Gastroesophageal sphincter (tissue), 3 donors: ENCODE measurements at regions not wholly inside any gene's neighbourhood (a gene's known extent, or its start where the extent isn't known, plus 50 kb on each side); places are given as distances from the start of the nearest gene placed in this dataset.

Source experiments
- CTCF ChIP-seq, 4 experiments: fragments of 200-600 bp in 2 of 4; fragments of 450-650 bp in 2 of 4; sonication (generic) in 1 of 4; IDR thresholded peaks; one replicate each; pipeline ENCODE4 v1.5.1; 2017 to 2019; ENCODE audit warnings: antibody characterized with exemption in 4 of 4, mild to moderate bottlenecking in 2 of 4, moderate library complexity in 2 of 4
- POLR2AphosphoS5 ChIP-seq: sonication (generic); formaldehyde crosslinking; IDR thresholded peaks from one replicate; pipeline ENCODE4 v1.6.1; 2017; ENCODE audit warnings: antibody characterized with exemption

GRCh38 chr1:112140743-112141142, 151.3 kb upstream of the KCND3 start:
- no peak for TF ChIP-seq CTCF (IDR thresholded peaks at IDR 0.05)
- TF ChIP-seq POLR2AphosphoS5, result no peak
